Natural killer cell treated with Interleukin-12 subunit alpha and Interleukin-12 subunit beta and Interleukin-15 and Interleukin-18, amount 100 ng/mL, for 72 hours (primary cell): ENCODE measurements at regions not wholly inside any gene's neighbourhood (a gene's known extent, or its start where the extent isn't known, plus 50 kb on each side); places are given as distances from the start of the nearest gene placed in this dataset.
"Not testable (repeated sequence)": the region's sequence is repeated elsewhere in the genome, so short reads cannot be mapped to it uniquely, and the experiment has no call there.

Experiments used
- ATAC-seq, 2 donors: fragments of 150-1000 bp; cut with Tn5 transposase in 1 of 2; sonication (Bioruptor Pico), chemical (Tn5 transposase) in 1 of 2; 2 replicates each; pipeline ENCODE4 v1.10.0; 2021
- DNase-seq: peaks from one replicate; pipeline ENCODE4 v3.0.0; 2022; ENCODE audit warnings: low spot score
- H3K27ac Mint-ChIP-seq, 2 donors: 1 replicate in 1 of 2; 2 replicates in 1 of 2; pipeline ENCODE4 v1.8.0; 2022; ENCODE audit warnings: mixed read lengths in 2 of 2, mild to moderate bottlenecking in 1 of 2, moderate library complexity in 1 of 2
- H3K27me3 Mint-ChIP-seq, 2 donors: 1 replicate in 1 of 2; 2 replicates in 1 of 2; pipeline ENCODE4 v1.8.0; 2022; ENCODE audit warnings: mixed read lengths in 2 of 2
- H3K36me3 Mint-ChIP-seq: one replicate; pipeline ENCODE4 v1.8.0; 2022; ENCODE audit warnings: mixed read lengths
- H3K4me1 Mint-ChIP-seq, 2 donors: 1 replicate in 1 of 2; 2 replicates in 1 of 2; pipeline ENCODE4 v1.8.0; 2022; ENCODE audit warnings: low read depth in 2 of 2, mixed read lengths in 2 of 2, mild to moderate bottlenecking in 1 of 2
- H3K4me3 Mint-ChIP-seq: one replicate; pipeline ENCODE4 v1.8.0; 2022; ENCODE audit warnings: mixed read lengths
- H3K9me3 Mint-ChIP-seq: 2 replicates; pipeline ENCODE4 v1.8.0; 2022; ENCODE audit warnings: mixed read lengths

- Mint-ChIP-seq H3K9me3 (no peaks in the 10 kb centered on the region), H3K27me3 (peaks cover 10 to 43% of the 10 kb centered on the region in 2 donors), H3K27ac (no peak overlapping the region), H3K4me3 (no peak overlapping the region), H3K4me1 (no peaks in the 10 kb centered on the region), H3K36me3 (no peaks in the 10 kb centered on the region)
- ATAC-seq: no peak
- DNase-seq: no peak
These were observed 247.6 kb downstream of the SETD4 start for GRCh38 chr21:35812679-35813078.

- Mint-ChIP-seq H3K27ac (no peak overlapping the region), H3K4me3 (no peak overlapping the region), H3K9me3 (no peaks in the 10 kb centered on the region), H3K4me1 (no peaks in the 10 kb centered on the region), H3K27me3 (peaks cover 10 to 35% of the 10 kb centered on the region in 2 donors), H3K36me3 (no peaks in the 10 kb centered on the region)
- DNase-seq (no peak), ATAC-seq (no peak)
These were observed 249.0 kb downstream of the SETD4 start for GRCh38 chr21:35811191-35811806.

DNA sequence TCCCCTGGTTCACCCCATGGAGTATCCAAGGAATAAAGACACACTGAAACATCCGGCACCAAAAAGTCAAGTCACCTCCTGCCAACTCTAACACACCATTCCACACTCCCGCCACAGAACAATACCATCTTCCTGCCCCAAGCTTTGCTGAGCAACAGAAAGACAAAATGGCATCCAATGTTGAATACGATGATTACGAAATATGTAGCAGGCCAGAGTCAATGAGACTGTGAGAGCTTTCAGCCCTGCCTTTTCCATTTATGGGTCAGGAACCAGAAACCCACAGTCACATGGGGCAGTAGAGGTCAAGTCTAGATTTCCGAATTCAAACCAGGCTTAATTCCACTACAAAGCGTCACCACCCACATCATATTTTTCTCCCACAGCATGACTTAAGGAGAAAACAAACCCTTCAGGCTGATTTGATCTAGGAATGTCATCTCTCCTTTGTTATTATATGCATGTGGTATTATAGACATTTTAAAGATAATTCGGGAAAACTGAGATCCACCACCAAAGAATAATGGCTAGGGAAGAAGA lies 249.8 kb downstream of the SETD4 start:
- Mint-ChIP-seq H3K4me3 (no peak overlapping the region), H3K27ac (no peak overlapping the region), H3K4me1 (no peaks in the 10 kb centered on the region), H3K27me3 (peaks cover 10 to 35% of the 10 kb centered on the region in 2 donors), H3K9me3 (no peaks in the 10 kb centered on the region), H3K36me3 (no peaks in the 10 kb centered on the region)
- DNase-seq (no peak), ATAC-seq (no peak)

GRCh38 chr21:35801391-35801790 lies 258.9 kb downstream of the SETD4 start:
- Mint-ChIP-seq H3K27ac (no peak overlapping the region), H3K4me3 (no peak overlapping the region), H3K9me3 (no peaks in the 10 kb centered on the region), H3K27me3 (peaks cover 32 to 57% of the 10 kb centered on the region in 2 donors), H3K36me3 (no peaks in the 10 kb centered on the region), H3K4me1 (no peaks in the 10 kb centered on the region)
- DNase-seq (no peak), ATAC-seq (no peak)

GRCh38 chr21:35800796-35801385 lies 259.4 kb downstream of the SETD4 start:
- H3K27me3 Mint-ChIP-seq: peaks cover 36 to 62% of the 10 kb centered on the region in 2 donors
- not testable (repeated sequence) for H3K9me3 Mint-ChIP-seq, DNase-seq, H3K36me3 Mint-ChIP-seq, H3K4me3 Mint-ChIP-seq, H3K27ac Mint-ChIP-seq, H3K4me1 Mint-ChIP-seq, ATAC-seq

GRCh38 chr21:35796844-35797243 lies 263.5 kb downstream of the SETD4 start:
- ATAC-seq (no peak), DNase-seq (no peak)
- Mint-ChIP-seq H3K9me3 (no peaks in the 10 kb centered on the region), H3K4me1 (no peaks in the 10 kb centered on the region), H3K27me3 (peaks cover 24 to 36% of the 10 kb centered on the region in 2 donors), H3K36me3 (no peaks in the 10 kb centered on the region), H3K27ac (no peak overlapping the region), H3K4me3 (no peak overlapping the region)

DNA sequence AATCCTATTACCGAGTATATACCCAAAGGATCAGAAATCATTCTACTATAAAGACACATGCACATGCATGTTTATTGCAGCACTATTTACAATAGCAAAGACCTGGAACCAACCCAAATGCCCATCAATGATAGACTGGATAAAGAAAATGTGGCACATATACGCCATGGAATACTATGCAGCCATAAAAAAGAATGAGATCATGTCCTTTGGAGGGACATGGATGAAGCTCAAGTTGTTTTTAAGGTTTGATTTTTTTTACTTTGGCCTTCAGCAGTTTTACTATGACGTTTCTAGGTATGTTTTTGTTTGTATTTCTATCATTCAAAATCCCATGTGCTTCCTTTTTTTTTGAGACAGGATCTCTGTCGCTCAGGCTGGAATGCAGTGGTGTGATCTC lies 265.8 kb downstream of the SETD4 start:
- not testable (repeated sequence) for H3K4me1 Mint-ChIP-seq, ATAC-seq, H3K4me3 Mint-ChIP-seq, DNase-seq, H3K27ac Mint-ChIP-seq, H3K9me3 Mint-ChIP-seq, H3K36me3 Mint-ChIP-seq
- H3K27me3 Mint-ChIP-seq: peaks cover 17 to 32% of the 10 kb centered on the region in 2 donors

DNA sequence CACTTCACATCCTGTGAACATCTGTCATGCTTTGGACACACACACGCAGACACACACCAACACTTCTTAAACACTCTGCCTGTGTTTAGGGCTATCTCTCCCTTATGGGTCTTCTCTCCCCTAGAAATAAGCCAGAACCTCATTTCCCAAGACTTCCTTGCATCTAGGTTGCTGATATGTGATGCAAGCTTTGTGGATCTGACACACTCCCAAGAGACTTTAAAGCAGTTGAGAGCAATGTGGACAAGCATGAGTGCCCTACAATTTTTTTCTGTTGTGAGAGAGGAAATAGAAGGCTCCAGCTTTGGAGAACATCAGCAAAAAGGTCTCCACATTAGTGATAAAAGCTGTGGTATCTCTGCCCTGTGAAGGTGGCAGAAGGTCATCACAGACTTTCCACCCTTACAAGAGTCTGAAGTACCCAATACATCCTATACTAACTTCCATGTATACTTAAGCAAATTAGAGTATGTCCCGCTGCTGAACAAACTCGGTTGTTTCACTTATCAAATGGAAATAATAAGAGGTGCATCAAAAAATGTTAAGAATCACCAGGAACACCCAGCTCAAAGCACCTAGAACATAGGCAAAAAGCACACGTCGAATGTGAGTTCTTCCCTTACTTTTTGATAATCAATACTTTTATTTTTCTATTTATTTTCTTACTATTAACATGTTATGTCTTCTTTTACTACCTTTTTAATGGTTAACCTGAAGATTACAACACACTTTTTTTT lies 267.6 kb downstream of the SETD4 start:
- no peak for ATAC-seq
- no peak for DNase-seq
- H3K4me3 Mint-ChIP-seq: no peak overlapping the region
- no peaks in the 10 kb centered on the region for H3K36me3 Mint-ChIP-seq
- H3K9me3 Mint-ChIP-seq: no peaks in the 10 kb centered on the region
- H3K4me1 Mint-ChIP-seq: no peaks in the 10 kb centered on the region
- peaks cover 10 to 32% of the 10 kb centered on the region in 2 donors for H3K27me3 Mint-ChIP-seq
- no peak overlapping the region for H3K27ac Mint-ChIP-seq

GRCh38 chr21:35791541-35792325 lies 268.6 kb downstream of the SETD4 start:
- Mint-ChIP-seq H3K9me3 (no peaks in the 10 kb centered on the region), H3K27ac (no peak overlapping the region), H3K4me3 (no peak overlapping the region), H3K27me3 (peaks cover 17 to 32% of the 10 kb centered on the region in 2 donors), H3K36me3 (no peaks in the 10 kb centered on the region), H3K4me1 (no peaks in the 10 kb centered on the region)
- no peak for DNase-seq
- ATAC-seq: no peak

GRCh38 chr21:35783721-35784120 lies 276.6 kb downstream of the SETD4 start:
- no peaks in the 10 kb centered on the region for H3K9me3 Mint-ChIP-seq

GRCh38 chr21:35782667-35783066 lies 277.7 kb downstream of the SETD4 start:
- DNase-seq (no peak), ATAC-seq (no peak)
- peaks cover 24 to 53% of the 10 kb centered on the region in 2 donors for H3K27me3 Mint-ChIP-seq
- H3K27ac Mint-ChIP-seq: no peak overlapping the region
- no peak overlapping the region for H3K4me3 Mint-ChIP-seq
- no peaks in the 10 kb centered on the region for H3K36me3 Mint-ChIP-seq
- H3K4me1 Mint-ChIP-seq: no peaks in the 10 kb centered on the region
- no peaks in the 10 kb centered on the region for H3K9me3 Mint-ChIP-seq

More at GRCh38 chr21:35783721-35784120, 276.6 kb downstream of the SETD4 start:
- Mint-ChIP-seq H3K4me1 (no peaks in the 10 kb centered on the region), H3K27me3 (peaks cover 20 to 46% of the 10 kb centered on the region in 2 donors), H3K36me3 (no peaks in the 10 kb centered on the region), H3K27ac (no peak overlapping the region), H3K4me3 (no peak overlapping the region)
- ATAC-seq (no peak), DNase-seq (no peak)

- Mint-ChIP-seq H3K9me3 (no peaks in the 10 kb centered on the region), H3K4me1 (no peaks in the 10 kb centered on the region), H3K27me3 (peaks cover 25 to 51% of the 10 kb centered on the region in 2 donors), H3K36me3 (no peaks in the 10 kb centered on the region), H3K27ac (no peak overlapping the region), H3K4me3 (no peak overlapping the region)
- DNase-seq (no peak), ATAC-seq (no peak)
These were observed 279.3 kb downstream of the SETD4 start for GRCh38 chr21:35780983-35781382.

DNA sequence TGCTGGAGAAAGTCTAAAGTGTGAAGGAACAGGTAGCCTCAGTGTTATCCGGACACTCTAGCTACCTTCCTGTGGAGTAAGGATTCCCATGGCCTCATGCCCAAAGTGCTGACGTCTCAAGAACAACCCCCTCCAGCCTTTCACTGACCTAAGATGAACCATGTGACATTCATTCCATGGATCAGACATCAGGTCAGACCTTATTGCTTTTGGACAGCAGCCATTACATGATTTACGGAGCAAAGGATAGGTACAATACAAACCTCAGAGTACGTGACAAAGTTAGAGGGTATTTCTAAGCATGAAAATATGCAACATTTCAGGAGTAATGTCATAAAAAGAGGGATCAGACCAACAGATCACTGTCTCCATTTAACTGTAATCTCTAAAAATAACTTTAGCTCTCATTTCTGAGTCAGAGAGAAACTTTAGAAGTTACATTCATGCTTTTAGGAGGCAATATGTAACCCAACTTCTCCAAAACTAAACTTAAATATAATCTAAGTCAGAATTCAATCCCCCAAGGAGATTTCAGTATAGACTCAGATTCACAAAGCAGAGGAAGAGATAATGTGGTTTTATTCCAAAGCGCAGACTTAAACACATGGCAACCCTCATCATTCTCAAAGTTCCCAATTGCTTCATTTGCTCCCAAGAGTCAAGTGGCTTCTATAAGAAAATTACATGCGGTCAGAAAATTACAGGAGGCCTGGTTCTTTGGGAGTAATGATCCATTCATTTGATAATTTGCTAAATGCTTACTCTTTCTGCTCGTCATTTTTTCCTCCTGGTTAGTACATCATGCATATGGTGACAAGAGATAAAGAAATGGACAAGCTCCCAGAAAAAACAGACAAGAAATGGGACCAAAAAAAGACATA lies 280.4 kb downstream of the SETD4 start:
- Mint-ChIP-seq H3K36me3 (no peaks in the 10 kb centered on the region), H3K4me1 (no peaks in the 10 kb centered on the region), H3K9me3 (no peaks in the 10 kb centered on the region), H3K27me3 (peaks cover 20 to 45% of the 10 kb centered on the region in 2 donors), H3K27ac (no peak overlapping the region), H3K4me3 (no peak overlapping the region)
- ATAC-seq: no peak
- DNase-seq: no peak
